ENCODE measurements at regions not wholly inside any gene's neighbourhood (a gene's known extent, or its start where the extent isn't known, plus 50 kb on each side); places are given as distances from the start of the nearest gene placed in this dataset.

- DNase-seq (ENCODE audit: low read depth), result no peak
Measured at GRCh38 chr18:60134806-60135205, 235.0 kb downstream of the PMAIP1 start.

GRCh38 chr18:60130284-60130683, 230.5 kb downstream of the PMAIP1 start:
- no peak for DNase-seq (ENCODE audit: low read depth)

GRCh38 chr18:60123031-60123430, 223.2 kb downstream of the PMAIP1 start:
- no peak for DNase-seq (ENCODE audit: low read depth)

DNA sequence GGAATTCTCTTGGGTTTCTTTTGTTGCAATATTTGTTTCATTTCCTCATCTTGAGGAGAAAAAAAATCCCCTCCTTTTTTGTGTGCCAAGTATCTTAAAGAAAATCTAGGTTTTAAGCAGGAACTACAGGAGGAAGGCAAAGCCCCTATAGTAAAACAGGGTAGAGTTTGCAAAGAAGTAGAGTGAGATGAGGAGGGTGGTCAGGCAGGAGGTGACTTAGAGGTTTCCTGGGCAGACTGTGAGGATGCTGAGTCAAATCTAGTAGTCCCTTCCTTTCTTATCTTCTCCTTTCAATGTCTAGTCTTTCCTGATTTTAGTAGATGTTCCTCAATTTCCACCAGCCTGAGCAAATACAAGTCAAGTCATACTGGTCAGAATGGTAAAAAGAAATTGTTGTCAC, 222.5 kb downstream of the PMAIP1 start:
- DNase-seq (ENCODE audit: low read depth), result no peak

DNA sequence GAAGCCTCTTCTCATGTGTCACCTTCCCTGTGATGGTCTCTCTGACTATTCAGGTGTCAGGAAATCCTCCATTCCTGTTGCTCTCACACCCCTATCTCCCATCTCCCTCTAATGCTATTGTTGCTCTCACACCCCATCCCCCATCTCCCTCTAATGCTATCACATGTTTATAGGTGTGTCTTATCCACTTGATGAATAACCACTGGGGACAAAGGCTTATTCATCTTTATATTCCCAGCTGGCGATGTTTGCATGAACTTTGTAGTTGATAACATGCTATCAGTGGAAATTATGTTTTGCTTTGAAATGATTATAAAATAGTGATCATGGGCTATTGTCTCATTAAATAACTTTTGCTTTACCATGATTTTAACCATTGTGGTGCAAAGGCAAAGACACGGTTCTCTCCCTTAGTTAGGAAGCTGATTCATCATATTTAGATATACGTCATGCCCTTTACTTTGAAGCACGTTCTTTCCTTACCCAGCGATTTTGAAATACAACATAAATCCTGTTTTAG, 220.5 kb downstream of the PMAIP1 start:
- DNase-seq (ENCODE audit: low read depth), result no peak

DNA sequence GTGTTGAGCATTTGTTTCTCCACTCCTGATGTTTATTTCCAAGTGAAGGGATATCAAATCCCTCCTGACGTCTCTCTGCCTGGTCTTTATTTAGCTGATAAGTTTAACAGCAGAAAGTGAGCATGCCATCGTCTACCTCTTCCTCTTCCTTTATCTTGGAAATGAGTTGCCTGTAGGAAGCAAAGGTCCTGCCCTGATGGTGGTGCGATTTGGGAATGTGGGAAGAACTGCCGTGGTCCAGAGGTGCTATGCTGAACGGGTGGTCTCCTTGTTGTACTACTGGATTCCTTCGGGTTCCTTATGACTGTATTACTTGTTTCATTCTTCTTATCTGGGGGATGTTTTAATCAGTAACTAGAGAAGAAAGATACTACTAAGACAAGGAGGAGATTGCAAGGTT, 217.5 kb downstream of the PMAIP1 start:
- no peak for DNase-seq (ENCODE audit: low read depth)

DNA sequence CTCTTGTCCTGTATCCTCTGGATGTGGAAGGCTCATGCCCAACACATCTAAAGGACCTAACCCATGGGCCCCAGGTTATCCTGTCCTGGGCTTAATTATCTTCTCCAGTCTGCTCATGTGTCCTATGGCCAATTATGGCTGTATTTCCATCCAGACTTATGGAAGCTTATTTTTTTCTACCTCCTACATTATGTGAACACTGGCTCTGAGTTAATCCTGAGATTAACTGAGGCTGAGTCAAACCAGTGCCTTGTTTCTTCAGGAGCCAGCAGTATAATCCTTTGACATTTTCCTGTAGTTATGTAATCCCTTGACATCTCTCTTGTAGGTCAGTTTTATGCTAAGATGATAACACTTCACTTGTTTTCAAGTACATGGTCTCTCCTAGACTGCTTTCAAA, 213.6 kb downstream of the PMAIP1 start:
- no peak for DNase-seq (ENCODE audit: low read depth)

GRCh38 chr18:60112369-60112768, 212.6 kb downstream of the PMAIP1 start:
- no peak for DNase-seq (ENCODE audit: low read depth)

DNA sequence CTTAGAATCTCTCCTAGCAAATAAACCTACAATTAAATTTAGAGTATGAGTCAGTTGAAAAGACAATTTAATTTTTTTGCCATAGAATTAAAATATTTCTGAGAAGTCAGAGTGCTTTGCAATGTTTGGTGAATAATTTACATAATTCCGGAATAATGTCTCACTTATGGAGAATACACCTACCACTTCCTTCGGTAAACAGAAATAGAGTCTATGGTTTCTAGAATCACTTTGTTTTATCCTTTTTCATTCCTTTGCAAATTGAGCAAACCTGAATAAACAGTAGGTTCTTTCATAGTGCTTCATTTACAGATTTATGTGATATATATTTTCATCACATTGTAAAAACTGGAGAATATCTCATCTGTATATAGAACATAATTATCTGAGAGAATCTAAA, 211.7 kb downstream of the PMAIP1 start:
- DNase-seq (ENCODE audit: low read depth), result no peak

DNA sequence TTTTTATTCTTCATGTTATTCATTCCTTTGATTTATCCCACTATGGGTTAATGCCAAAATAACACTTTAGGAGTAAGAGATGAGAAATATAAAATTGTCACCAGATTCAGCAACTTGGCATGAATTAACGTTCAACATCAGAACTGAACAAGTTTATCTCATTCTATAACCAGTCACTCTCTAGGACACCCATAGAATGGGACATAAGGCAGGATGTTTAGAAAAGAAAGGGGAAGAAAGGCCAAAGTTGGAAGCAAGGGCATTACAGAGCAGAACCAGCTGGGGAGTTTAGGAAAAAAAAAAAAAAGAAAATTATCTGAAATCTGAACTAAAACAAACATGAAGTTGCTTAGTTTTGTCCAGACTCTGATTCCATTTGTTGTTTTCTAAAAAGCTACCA, 211.0 kb downstream of the PMAIP1 start:
- no peak for DNase-seq (ENCODE audit: low read depth)

DNA sequence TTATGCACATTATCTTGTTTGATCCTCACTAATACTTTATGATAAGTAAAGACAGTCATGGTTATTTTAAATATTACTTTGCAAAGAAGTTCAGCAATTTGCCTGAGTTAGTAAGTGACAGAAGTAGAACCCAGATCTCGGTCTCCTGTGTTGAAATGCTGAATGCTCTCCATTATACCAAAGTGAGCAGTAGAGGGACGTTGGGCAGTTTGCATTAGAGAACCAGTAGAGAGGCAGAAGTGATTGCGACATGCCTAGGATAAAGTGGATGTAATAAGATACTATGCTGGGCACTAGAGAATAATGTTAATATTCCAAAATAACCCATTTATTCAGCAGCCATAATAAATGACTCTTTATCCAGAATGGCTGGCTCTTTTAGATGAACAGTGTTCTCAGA, 201.0 kb downstream of the PMAIP1 start:
- DNase-seq (ENCODE audit: low read depth), result no peak

DNA sequence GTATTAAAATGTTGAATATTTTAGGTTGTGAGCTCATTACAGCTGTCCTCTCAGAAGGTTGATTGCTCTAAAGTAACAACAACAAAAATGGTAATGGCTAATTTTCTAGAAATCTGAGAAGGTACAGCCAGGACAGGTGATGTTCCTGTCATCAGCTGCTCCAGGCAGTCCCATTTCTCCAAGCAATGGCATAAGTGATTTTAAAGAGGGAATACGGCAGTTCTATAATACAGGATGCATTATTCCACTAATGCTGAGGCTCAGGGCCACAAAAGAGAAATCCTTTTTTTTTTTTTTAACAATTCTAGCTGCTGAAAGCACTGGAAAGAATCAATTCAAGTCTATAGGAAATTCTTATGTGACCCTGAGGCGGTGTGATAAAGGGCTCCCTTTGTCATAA, 199.9 kb downstream of the PMAIP1 start:
- DNase-seq (ENCODE audit: low read depth), result no peak

- no peak for DNase-seq (ENCODE audit: low read depth)
Measured at GRCh38 chr18:60096428-60096827, 196.6 kb downstream of the PMAIP1 start.

DNA sequence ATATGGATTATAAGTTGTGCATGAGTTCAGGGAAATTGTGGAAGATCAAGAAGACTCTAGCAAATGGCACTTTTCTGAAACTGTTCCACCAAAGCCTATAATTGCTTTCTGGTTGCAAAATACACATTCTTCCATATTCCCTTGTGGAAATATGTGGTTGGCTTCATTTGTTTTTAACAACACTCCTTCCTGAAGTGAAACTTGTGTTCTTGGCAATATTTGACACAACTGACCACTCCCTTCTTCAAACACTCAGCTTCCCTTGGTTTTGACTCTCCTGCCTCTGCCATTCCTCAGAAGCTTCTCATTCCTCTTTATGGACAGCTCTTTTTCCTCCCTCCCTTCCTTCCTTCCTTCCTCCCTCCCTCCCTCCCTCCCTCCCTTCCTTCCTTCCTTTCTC, 192.3 kb downstream of the PMAIP1 start:
- peak; percentile 38 for DNase-seq (ENCODE audit: low read depth)

DNA sequence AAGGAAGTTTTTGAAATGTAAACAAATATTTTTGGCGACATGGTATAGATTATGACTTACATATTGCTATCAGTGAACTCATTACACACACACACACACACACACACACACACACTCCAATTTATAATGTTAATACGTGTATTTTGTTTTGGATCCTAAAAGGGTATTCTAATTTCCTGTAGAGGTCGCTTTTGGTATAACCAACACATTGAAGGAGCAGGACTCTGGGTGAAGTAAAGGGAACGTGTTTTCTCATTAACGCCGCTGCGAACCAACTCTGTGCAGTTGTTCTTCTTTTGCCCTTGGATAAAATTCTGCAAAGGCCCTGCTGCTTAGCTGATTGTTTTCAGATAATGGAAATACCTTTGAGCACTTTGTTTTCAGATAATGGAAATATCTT, 190.4 kb downstream of the PMAIP1 start:
- no peak for DNase-seq (ENCODE audit: low read depth)

DNA sequence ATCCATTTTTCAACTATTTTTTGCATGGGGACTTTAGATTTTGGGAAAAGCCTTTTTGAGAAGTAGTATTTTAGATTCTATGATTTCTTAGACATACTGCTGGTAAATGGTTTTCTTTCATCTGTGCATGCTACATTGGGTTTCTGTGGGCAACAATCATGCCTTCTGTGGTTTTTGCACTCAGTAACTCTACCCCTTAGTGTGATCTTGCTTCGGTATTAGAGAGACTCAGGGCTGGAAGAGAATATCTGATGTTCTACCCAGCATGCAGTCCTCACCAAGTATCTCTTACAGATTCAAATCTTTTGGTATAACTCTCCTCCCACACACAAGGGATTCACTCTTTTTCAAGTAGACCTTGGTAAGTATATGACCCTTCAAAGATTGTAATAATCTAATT, 183.0 kb downstream of the PMAIP1 start:
- no peak for DNase-seq (ENCODE audit: low read depth)

DNA sequence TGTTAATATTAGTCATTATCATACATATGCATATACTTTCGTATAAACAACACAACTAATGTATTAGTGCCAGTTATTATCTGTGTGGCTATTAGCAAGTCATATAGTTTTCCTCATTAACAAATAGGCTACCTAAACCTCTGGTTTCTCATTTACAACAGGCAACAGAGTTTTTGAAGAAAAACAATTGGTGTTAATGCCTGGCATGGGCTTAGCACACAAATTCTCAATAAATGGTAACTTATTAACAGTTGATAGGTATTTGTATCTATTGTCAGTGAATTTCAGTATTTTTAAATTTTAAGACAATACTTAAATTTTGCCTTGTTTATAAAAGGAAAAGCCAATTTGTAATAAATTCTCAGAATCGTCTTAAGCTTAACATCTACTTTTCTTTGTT, 182.5 kb downstream of the PMAIP1 start:
- no peak for DNase-seq (ENCODE audit: low read depth)

DNA sequence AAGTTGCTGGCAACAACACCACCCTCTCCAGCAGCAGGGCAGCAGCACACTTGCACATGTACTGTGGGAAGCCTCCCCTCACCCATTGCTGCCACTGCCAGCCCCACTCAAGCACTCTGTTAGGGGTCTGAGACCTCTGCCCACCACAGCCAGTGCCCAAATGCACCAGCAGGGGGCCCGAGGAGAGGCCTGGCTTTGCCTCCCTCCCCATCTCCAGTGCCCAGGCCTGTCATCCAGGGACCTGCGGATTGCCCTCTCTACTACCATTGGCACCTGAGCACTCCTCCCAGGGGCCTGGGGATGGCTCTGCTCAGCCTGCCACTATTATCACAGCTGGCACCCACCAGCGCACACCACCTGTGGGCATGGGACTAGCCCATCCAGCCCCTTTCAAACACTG, 175.7 kb downstream of the PMAIP1 start:
- DNase-seq (ENCODE audit: low read depth), result no peak

DNA sequence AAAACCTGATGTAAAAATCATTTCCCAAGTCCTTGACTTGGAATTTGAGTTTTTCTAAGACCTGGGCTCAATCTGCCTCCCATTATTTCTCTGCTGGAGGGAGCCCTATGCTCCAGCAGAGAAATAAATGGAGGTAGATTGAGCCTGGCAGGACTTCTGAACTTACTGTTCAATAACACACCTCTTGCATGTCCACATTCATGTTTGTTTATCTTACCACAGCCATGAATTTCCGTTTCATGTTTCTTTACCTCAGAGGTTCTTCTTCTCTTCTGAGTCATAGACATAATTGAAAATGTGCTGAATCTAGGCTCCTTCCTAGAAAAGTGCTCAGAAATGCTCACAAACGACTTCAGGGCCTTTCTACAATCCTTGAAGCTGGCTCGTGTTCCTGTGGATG, 170.8 kb downstream of the PMAIP1 start:
- no peak for DNase-seq (ENCODE audit: low read depth)

- DNase-seq (ENCODE audit: low read depth), result no peak
Measured at GRCh38 chr18:60069145-60069544, 169.3 kb downstream of the PMAIP1 start.

DNA sequence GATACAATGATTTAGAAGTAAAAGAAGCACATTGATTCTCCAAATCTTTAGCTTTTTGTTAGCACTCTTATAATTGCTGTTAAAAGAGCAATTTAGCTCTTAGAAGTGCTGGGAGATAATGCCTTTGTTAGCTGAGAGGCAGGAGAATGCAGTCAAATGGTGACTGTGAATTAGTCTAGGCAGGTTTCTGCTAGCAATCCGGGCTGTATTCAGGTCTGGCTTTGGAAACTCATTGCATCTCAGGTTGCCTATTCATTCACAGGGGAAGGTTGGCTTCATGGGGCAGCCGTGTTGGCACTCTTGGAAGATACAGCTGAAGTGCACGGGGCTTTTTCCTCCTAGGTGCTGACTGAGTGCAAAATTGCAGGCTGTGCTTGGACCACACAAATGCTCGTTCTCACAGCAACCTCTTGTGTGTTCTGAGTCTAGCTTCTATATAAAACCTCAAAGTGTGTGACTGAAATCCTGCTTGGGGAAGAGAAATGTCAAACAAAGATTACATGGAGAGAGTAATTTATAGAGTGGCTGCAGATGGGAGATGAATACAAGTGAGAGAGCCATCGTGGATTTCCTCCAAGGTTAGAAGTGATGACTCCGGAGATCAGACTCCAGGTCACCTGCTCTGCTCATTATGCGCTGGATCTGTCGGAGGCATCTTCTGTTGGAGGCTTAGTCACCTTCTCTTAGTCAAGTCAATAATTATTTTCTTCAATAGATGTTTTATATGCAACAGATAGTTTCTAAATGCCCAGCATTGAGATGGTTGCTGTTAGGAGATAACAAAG, 167.8 kb downstream of the PMAIP1 start:
- peak; percentile 71 for DNase-seq (ENCODE audit: low read depth)

GRCh38 chr18:60066219-60066975, 166.6 kb downstream of the PMAIP1 start:
- no peak for DNase-seq (ENCODE audit: low read depth)

DNA sequence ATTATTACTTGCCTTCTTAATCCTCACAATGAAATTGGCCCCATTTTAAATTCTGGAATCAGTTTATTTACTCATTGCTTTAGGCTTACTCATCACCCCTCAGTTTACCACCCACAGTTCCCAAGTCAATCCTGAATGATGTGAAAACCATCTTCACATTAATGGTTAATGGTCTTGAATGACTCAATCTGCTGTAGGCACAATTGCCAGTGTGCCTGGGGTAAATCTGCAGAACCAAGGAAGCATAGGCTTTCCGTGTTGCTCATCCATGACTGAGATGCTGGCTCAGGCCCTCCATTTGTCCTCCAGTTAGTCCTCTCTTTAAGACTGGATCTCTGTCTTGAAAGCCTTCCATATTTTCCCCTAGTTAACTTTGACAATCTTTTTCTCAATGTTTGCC, 164.5 kb downstream of the PMAIP1 start:
- no peak for DNase-seq (ENCODE audit: low read depth)
